ENCODE measurements at regions not wholly inside any gene's neighbourhood (a gene's known extent, or its start where the extent isn't known, plus 50 kb on each side); places are given as distances from the start of the nearest gene placed in this dataset.

- no peaks in the 10 kb centered on the region for H3K27me3 ChIP-seq (replicated peaks; ENCODE audit: insufficient read depth)
- no peaks in the 10 kb centered on the region for H3K9me3 ChIP-seq
- H3K4me1 ChIP-seq (ENCODE audit: control insufficient read depth in 1 of 2, low read depth in 2 of 2): no peaks in the 10 kb centered on the region
- no peaks in the 10 kb centered on the region for H3K36me3 ChIP-seq
- DNase-seq (ENCODE audit: low spot score): no peak
- ATAC-seq (ENCODE audit: insufficient number of reproducible peaks, low FRiP score, low read depth): no peak
- no peak for TF ChIP-seq CTCF (IDR thresholded peaks at IDR 0.05)
- no peak overlapping the region for H3K4me3 ChIP-seq
- H3K27ac ChIP-seq: no peak overlapping the region
Measured at GRCh38 chr6:44028789-44029310, 98.4 kb downstream of the MRPL14 start.

- no peaks in the 10 kb centered on the region for H3K27me3 ChIP-seq (replicated peaks; ENCODE audit: insufficient read depth)
- ATAC-seq (ENCODE audit: insufficient number of reproducible peaks, low FRiP score, low read depth) (no peak), DNase-seq (ENCODE audit: low spot score) (no peak)
- no peaks in the 10 kb centered on the region for H3K4me1 ChIP-seq (ENCODE audit: control insufficient read depth in 1 of 2, low read depth in 2 of 2)
- no peak overlapping the region for H3K27ac ChIP-seq
- H3K9me3 ChIP-seq: no peaks in the 10 kb centered on the region
- TF ChIP-seq CTCF (IDR thresholded peaks at IDR 0.05): no peak
- no peak overlapping the region for H3K4me3 ChIP-seq
- no peaks in the 10 kb centered on the region for H3K36me3 ChIP-seq
Measured at GRCh38 chr6:44025226-44025625, 102.0 kb downstream of the MRPL14 start.

GRCh38 chr6:44024574-44025219, 102.6 kb downstream of the MRPL14 start:
- H3K4me3 ChIP-seq: no peak overlapping the region
- H3K4me1 ChIP-seq (ENCODE audit: control insufficient read depth in 1 of 2, low read depth in 2 of 2): no peaks in the 10 kb centered on the region
- H3K36me3 ChIP-seq: no peaks in the 10 kb centered on the region
- TF ChIP-seq CTCF (IDR thresholded peaks at IDR 0.05): no peak
- ATAC-seq (ENCODE audit: insufficient number of reproducible peaks, low FRiP score, low read depth) (no peak), DNase-seq (ENCODE audit: low spot score) (no peak)
- H3K27me3 ChIP-seq (replicated peaks; ENCODE audit: insufficient read depth): no peaks in the 10 kb centered on the region
- no peak overlapping the region for H3K27ac ChIP-seq
- no peaks in the 10 kb centered on the region for H3K9me3 ChIP-seq

- no peak overlapping the region for H3K27ac ChIP-seq
- no peaks in the 10 kb centered on the region for H3K4me1 ChIP-seq (ENCODE audit: control insufficient read depth in 1 of 2, low read depth in 2 of 2)
- no peak overlapping the region for H3K4me3 ChIP-seq
- DNase-seq (ENCODE audit: low spot score): no peak
- TF ChIP-seq CTCF (IDR thresholded peaks at IDR 0.05): no peak
- H3K27me3 ChIP-seq (replicated peaks; ENCODE audit: insufficient read depth): no peaks in the 10 kb centered on the region
- H3K36me3 ChIP-seq: no peaks in the 10 kb centered on the region
- no peak for ATAC-seq (ENCODE audit: insufficient number of reproducible peaks, low FRiP score, low read depth)
- no peaks in the 10 kb centered on the region for H3K9me3 ChIP-seq
Measured at GRCh38 chr6:44023586-44024454, 103.4 kb downstream of the MRPL14 start.

- DNase-seq (ENCODE audit: low spot score) (no peak), ATAC-seq (ENCODE audit: insufficient number of reproducible peaks, low FRiP score, low read depth) (no peak)
- no peak for TF ChIP-seq CTCF (IDR thresholded peaks at IDR 0.05)
- H3K9me3 ChIP-seq: no peaks in the 10 kb centered on the region
- no peak overlapping the region for H3K4me3 ChIP-seq
- H3K27ac ChIP-seq: no peak overlapping the region
- H3K36me3 ChIP-seq: no peaks in the 10 kb centered on the region
- H3K27me3 ChIP-seq (replicated peaks; ENCODE audit: insufficient read depth): no peaks in the 10 kb centered on the region
- no peaks in the 10 kb centered on the region for H3K4me1 ChIP-seq (ENCODE audit: control insufficient read depth in 1 of 2, low read depth in 2 of 2)
Measured at GRCh38 chr6:44022671-44023352, 104.4 kb downstream of the MRPL14 start.
